K562 (cell line): ENCODE measurements at regions not wholly inside any gene's neighbourhood (a gene's known extent, or its start where the extent isn't known, plus 50 kb on each side); places are given as distances from the start of the nearest gene placed in this dataset.

Source experiments
- ATAC-seq: fragments of 200-7000 bp; cut with Tn5 transposase; 3 replicates; pipeline ENCODE4 v1.9.1; 2020; ENCODE audit warnings: moderate library complexity
- BruUV-seq: library from RNA; stranded (reverse); fragments of 400-500 nt; replicated peaks from 2 replicates; lab custom pipeline; 2021; lab: Mats Ljungman, UMichigan
- CTCF ChIA-PET: fragments of 300-600 bp; formaldehyde crosslinking; extraction: SDS; loops from one replicate; lab custom pipeline; 2021; ENCODE audit warnings: low intra/inter-chr PET ratio; lab: Yijun Ruan, JAX
- POLR2A ChIA-PET: fragments of 300-600, 350-650 bp; sonication (Branson Sonifier 250); formaldehyde crosslinking; extraction: SDS; loops from one replicate; lab custom pipeline; 2021; ENCODE audit warnings: antibody characterized with exemption, inconsistent platforms; lab: Yijun Ruan, JAX
- DNase-seq, 4 experiments: peaks; one replicate each; pipeline versions ENCODE4 v3.0.0 to v3.0.0-alpha.2; 2011 to 2018; ENCODE audit warnings: low spot score in 3 of 4, mixed read lengths in 3 of 4; ENCODE audit errors: extremely low read depth in 1 of 4
- FAIRE-seq: peaks from 2 replicates; lab custom pipeline; 2011; peaks lifted over from hg19 to GRCh38; lab: Jason Lieb, UNC
- H2AFZ ChIP-seq: 2 replicates; pipeline ENCODE4 v1.6.0; 2011; ENCODE audit warnings: low read depth, low read length, control low read depth, inconsistent platforms
- H3K27ac ChIP-seq: fragments of 200-600 bp; 3 replicates; pipeline ENCODE4 v1.8.0; 2011; ENCODE audit warnings: low read depth, mild to moderate bottlenecking, control low read depth, inconsistent platforms, low read length, moderate library complexity, mixed read lengths; ENCODE audit errors: extremely low read depth
- H3K27me3 ChIP-seq, 2 experiments: fragments of 300-600 bp in 1 of 2; 2 replicates in 1 of 2; 3 replicates in 1 of 2; pipeline versions ENCODE4 v1.6.0 to v1.8.0; 2011; ENCODE audit warnings: inconsistent platforms in 2 of 2, low read length in 2 of 2, mild to moderate bottlenecking in 1 of 2, mixed read lengths in 1 of 2, moderate library complexity in 1 of 2; ENCODE audit not compliant: control insufficient read depth in 2 of 2, insufficient read depth in 2 of 2
- H3K36me3 ChIP-seq: fragments of 300-600 bp; 3 replicates; pipeline ENCODE4 v1.8.0; 2011; ENCODE audit warnings: mild to moderate bottlenecking, low read length, inconsistent platforms; ENCODE audit not compliant: control insufficient read depth, insufficient read depth
- H3K4me1 ChIP-seq, 2 experiments: fragments of 200-600 bp in 1 of 2; replicated peaks in 1 of 2; 2 replicates in 1 of 2; 3 replicates in 1 of 2; pipeline versions ENCODE4 v1.5.1 to v1.8.0; 2011; ENCODE audit warnings: inconsistent platforms in 2 of 2, low read length in 2 of 2, mild to moderate bottlenecking in 1 of 2, mixed read lengths in 1 of 2, moderate library complexity in 1 of 2; ENCODE audit not compliant: control insufficient read depth in 2 of 2, insufficient read depth in 2 of 2
- H3K4me2 ChIP-seq: 2 replicates; pipeline ENCODE4 v1.6.1; 2011; ENCODE audit warnings: low read length, control low read depth, inconsistent platforms, mixed read lengths; ENCODE audit not compliant: insufficient read depth
- H3K4me3 ChIP-seq: fragments of 200-600 bp; sonication (generic), shearing (Covaris generic); 2 replicates; pipeline ENCODE4 v1.5.1; 2016; ENCODE audit warnings: control low read depth, inconsistent platforms
- H3K79me2 ChIP-seq: fragments of 200-600 bp; 3 replicates; pipeline ENCODE4 v1.8.0; 2011; ENCODE audit warnings: low read length, inconsistent platforms; ENCODE audit not compliant: control insufficient read depth, insufficient read depth
- H3K9ac ChIP-seq, 2 experiments: 2 replicates each; pipeline versions ENCODE4 v1.6.0 to v1.6.1; 2011; ENCODE audit warnings: low read depth in 2 of 2, low read length in 2 of 2, control low read depth in 1 of 2, inconsistent platforms in 1 of 2, mild to moderate bottlenecking in 1 of 2, mixed read lengths in 1 of 2; ENCODE audit not compliant: insufficient read depth in 1 of 2
- H3K9me1 ChIP-seq: one replicate; pipeline ENCODE4 v1.6.0; 2011; ENCODE audit warnings: inconsistent platforms, mild to moderate bottlenecking, low read length, moderate library complexity; ENCODE audit not compliant: control insufficient read depth, insufficient read depth
- H3K9me3 ChIP-seq: replicated peaks from 2 replicates; pipeline ENCODE4 v1.5.1; 2011; ENCODE audit warnings: low read depth, low read length, inconsistent platforms; ENCODE audit not compliant: control insufficient read depth, insufficient read depth
- H4K20me1 ChIP-seq: replicated peaks from 2 replicates; pipeline ENCODE4 v1.6.1; 2011; ENCODE audit warnings: low read length, inconsistent platforms, mixed read lengths; ENCODE audit not compliant: control insufficient read depth, insufficient read depth
- CBX8 ChIP-seq: fragments of 200-600 bp; sonication (generic); IDR thresholded peaks from 2 replicates; pipeline ENCODE4 v1.6.1; 2012; ENCODE audit warnings: borderline replicate concordance, mixed run types, low read depth, mild to moderate bottlenecking, moderate library complexity, mixed read lengths, low read length, control low read depth, inconsistent platforms; ENCODE audit not compliant: poor library complexity, severe bottlenecking; ENCODE audit errors: extremely low read depth
- FOXK1 ChIP-seq: sonication (generic); formaldehyde crosslinking; IDR thresholded peaks from 2 replicates; pipeline ENCODE4 v1.8.0; 2022; ENCODE audit warnings: missing genetic modification reagents, mild to moderate bottlenecking, borderline replicate concordance
- GABPB2 ChIP-seq: fragments of 250-450 bp; sonication (Bioruptor Pico); conservative IDR thresholded peaks from 2 replicates; pipeline ENCODE4 v1.5.1; 2021; ENCODE audit warnings: mild to moderate bottlenecking
- HDAC6 ChIP-seq: IDR thresholded peaks from 2 replicates; pipeline ENCODE4 v1.6.1; 2012; ENCODE audit warnings: low read depth, mild to moderate bottlenecking, control low read depth, inconsistent platforms, low read length, moderate library complexity
- HNRNPH1 ChIP-seq: fragments of 200-400 bp; formaldehyde crosslinking; optimal IDR thresholded peaks from 2 replicates; pipeline ENCODE3; 2017; ENCODE audit warnings: low read depth, mild to moderate bottlenecking, low read length, moderate library complexity
- POLR2AphosphoS5 ChIP-seq: IDR thresholded peaks from 2 replicates; pipeline ENCODE4 v1.6.1; 2011; ENCODE audit warnings: mild to moderate bottlenecking, low read depth, low read length, moderate library complexity; ENCODE audit not compliant: control insufficient read depth, insufficient read depth
- SAP30 ChIP-seq: fragments of 200-600 bp; sonication (generic); IDR thresholded peaks from 2 replicates; pipeline ENCODE4 v1.6.1; 2012; ENCODE audit warnings: borderline replicate concordance, low read depth, mild to moderate bottlenecking, moderate library complexity, low read length, control low read depth, inconsistent platforms; ENCODE audit not compliant: insufficient read depth, poor library complexity, severe bottlenecking
- ZC3H4 ChIP-seq: sonication (generic); formaldehyde crosslinking; IDR thresholded peaks from 2 replicates; pipeline ENCODE4 v1.9.0; 2021; ENCODE audit warnings: missing genetic modification reagents, borderline replicate concordance
- ZNF717 ChIP-seq: fragments of 250-450 bp; sonication (Bioruptor Pico); IDR thresholded peaks from 2 replicates; pipeline ENCODE4 v1.5.0; 2021
- ZSCAN29 ChIP-seq: fragments of 450-650 bp; IDR thresholded peaks from 2 replicates; pipeline ENCODE4 v1.6.1; 2017
- in situ Hi-C: fragments of 300-500 bp; cut with MboI; formaldehyde crosslinking; loops from 4 replicates; pipeline ENCODE4 v1.15.0; 2018; ENCODE audit warnings: inconsistent platforms, mixed read lengths
- intact Hi-C: fragments of 100-400 bp; cut with micrococcal nuclease; formaldehyde crosslinking; loops from 2 replicates; pipeline ENCODE4 v1.14.2; 2022
- TF ChIP-seq, protein P1 (sequence below): sonication (generic); formaldehyde crosslinking; IDR thresholded peaks from 2 replicates; pipeline ENCODE4 v1.8.0; 2022; ENCODE audit warnings: mild to moderate bottlenecking, missing genetic modification reagents
- TF ChIP-seq, protein P2 (sequence below): fragments of 450-650 bp; conservative IDR thresholded peaks from 2 replicates; pipeline ENCODE4 v1.6.1; 2016; ENCODE audit warnings: missing genetic modification characterization, low read depth, mild to moderate bottlenecking, missing compliant biosample characterization, moderate library complexity

DNA sequence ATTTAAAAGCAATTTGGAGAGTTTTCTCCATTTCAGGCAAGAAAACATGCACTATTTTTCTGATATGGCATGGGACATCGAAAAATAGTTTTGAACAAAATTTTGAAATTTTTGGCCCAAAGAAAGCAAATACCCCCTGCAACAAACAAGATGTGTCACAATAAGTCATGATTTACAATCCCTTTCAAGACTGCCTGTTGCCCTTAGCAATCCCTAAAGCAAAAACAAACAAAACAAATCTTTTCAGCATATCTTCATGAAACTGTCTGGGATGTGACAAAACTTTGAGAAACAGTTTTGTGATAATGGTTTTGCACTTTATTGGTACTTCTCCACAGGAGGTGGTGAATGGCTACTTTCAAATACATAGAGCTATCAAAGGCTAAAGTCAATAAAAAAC lies 1888.7 kb upstream of the PIK3C3 start (continued):
- TF ChIP-seq, protein P1, sequence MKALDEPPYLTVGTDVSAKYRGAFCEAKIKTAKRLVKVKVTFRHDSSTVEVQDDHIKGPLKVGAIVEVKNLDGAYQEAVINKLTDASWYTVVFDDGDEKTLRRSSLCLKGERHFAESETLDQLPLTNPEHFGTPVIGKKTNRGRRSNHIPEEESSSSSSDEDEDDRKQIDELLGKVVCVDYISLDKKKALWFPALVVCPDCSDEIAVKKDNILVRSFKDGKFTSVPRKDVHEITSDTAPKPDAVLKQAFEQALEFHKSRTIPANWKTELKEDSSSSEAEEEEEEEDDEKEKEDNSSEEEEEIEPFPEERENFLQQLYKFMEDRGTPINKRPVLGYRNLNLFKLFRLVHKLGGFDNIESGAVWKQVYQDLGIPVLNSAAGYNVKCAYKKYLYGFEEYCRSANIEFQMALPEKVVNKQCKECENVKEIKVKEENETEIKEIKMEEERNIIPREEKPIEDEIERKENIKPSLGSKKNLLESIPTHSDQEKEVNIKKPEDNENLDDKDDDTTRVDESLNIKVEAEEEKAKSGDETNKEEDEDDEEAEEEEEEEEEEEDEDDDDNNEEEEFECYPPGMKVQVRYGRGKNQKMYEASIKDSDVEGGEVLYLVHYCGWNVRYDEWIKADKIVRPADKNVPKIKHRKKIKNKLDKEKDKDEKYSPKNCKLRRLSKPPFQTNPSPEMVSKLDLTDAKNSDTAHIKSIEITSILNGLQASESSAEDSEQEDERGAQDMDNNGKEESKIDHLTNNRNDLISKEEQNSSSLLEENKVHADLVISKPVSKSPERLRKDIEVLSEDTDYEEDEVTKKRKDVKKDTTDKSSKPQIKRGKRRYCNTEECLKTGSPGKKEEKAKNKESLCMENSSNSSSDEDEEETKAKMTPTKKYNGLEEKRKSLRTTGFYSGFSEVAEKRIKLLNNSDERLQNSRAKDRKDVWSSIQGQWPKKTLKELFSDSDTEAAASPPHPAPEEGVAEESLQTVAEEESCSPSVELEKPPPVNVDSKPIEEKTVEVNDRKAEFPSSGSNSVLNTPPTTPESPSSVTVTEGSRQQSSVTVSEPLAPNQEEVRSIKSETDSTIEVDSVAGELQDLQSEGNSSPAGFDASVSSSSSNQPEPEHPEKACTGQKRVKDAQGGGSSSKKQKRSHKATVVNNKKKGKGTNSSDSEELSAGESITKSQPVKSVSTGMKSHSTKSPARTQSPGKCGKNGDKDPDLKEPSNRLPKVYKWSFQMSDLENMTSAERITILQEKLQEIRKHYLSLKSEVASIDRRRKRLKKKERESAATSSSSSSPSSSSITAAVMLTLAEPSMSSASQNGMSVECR (CRISPR knock-in tag) = no peak
- no peak for TF ChIP-seq FOXK1 (CRISPR knock-in tag)
- TF ChIP-seq GABPB2 (CRISPR knock-in tag) = no peak
- TF ChIP-seq CBX8 = no peak
- TF ChIP-seq, all 486 proteins: peak for 0

- intact Hi-C loops (no loop called here), in situ Hi-C loops (no loop called here)
- Histone ChIP-seq H3K36me3 (no peaks in the 10 kb centered on the region), H3K4me3 (no peak overlapping the region), H3K9me1 (no peaks in the 10 kb centered on the region), H3K27ac (no peak overlapping the region), H3K4me2 (no peak overlapping the region), H3K9me3 (no peaks in the 10 kb centered on the region; the same call in 1 of the 2 replicates), H3K79me2 (no peaks in the 10 kb centered on the region), H2AFZ (no peak overlapping the region), H3K4me1 (no peaks in the 10 kb centered on the region), H3K27me3 (no peaks in the 10 kb centered on the region), H4K20me1 (no peaks in the 10 kb centered on the region), H3K9ac (no peak overlapping the region)
- CTCF ChIA-PET = no interaction called here
- BruUV-seq = no TSS peak
- ATAC-seq (no peak), FAIRE-seq (no peak), DNase-seq (no peak)
- POLR2A ChIA-PET = no interaction called here
- TF ChIP-seq FOXK1 (CRISPR knock-in tag) (no peak), HDAC6 (no peak), SAP30 (no peak), HNRNPH1 (no peak), POLR2AphosphoS5 (no peak), ZC3H4 (CRISPR knock-in tag) (no peak), ZNF717 (CRISPR knock-in tag) (no peak), ZSCAN29 (no peak)
- TF ChIP-seq, protein P2, sequence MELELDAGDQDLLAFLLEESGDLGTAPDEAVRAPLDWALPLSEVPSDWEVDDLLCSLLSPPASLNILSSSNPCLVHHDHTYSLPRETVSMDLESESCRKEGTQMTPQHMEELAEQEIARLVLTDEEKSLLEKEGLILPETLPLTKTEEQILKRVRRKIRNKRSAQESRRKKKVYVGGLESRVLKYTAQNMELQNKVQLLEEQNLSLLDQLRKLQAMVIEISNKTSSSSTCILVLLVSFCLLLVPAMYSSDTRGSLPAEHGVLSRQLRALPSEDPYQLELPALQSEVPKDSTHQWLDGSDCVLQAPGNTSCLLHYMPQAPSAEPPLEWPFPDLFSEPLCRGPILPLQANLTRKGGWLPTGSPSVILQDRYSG (tag) = no peak
These were observed 1891.5 kb upstream of the PIK3C3 start for GRCh38 chr18:40063488-40063887.
